Hepatocyte (in vitro differentiated cells): ENCODE measurements at regions not wholly inside any gene's neighbourhood (a gene's known extent, or its start where the extent isn't known, plus 50 kb on each side); places are given as distances from the start of the nearest gene placed in this dataset.

ENCODE experiments used
- CTCF ChIP-seq: fragments of 200-600 bp; sonication (generic); IDR thresholded peaks from 2 replicates; pipeline ENCODE4 v1.5.1; 2016; ENCODE audit warnings: antibody characterized with exemption, mild to moderate bottlenecking; ENCODE audit not compliant: poor library complexity
- EZH2phosphoT487 ChIP-seq: fragments of 200-600 bp; sonication (generic); IDR thresholded peaks from one replicate; pipeline ENCODE4 v1.6.1; 2018; ENCODE audit warnings: antibody characterized with exemption, mild to moderate bottlenecking, low read depth, moderate library complexity; ENCODE audit not compliant: unreplicated experiment, severe bottlenecking

DNA sequence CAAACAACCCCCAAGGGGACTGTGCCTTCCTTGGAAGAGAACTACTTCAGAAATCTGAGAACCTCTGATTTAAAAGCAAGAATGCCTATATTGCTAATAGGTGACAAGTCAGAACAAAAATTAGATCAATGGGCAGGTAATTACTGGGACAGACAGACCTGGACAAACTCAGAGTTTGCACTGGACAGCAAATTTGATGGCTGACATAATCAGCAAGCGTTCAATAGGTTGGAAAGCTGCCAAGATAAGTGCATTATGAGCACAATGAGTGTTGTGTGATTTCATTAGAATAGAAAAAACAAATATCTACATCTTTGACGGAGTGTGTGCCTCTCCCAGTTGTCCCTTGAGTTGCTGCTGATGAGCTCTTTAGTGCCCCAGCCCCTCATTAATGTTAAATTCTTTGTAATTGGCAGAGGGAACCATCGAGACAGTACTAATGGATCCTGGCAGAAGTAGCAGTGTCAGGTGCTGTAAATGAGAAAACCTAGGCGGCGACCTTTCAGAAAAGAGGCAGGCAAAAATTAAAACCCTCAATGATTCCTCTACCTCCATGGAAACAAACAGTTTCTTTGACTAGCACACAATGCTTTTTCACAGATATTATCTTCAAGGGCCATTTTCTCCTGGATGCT, 116.5 kb upstream of the COL21A1 start:
- TF ChIP-seq CTCF (no peak), EZH2phosphoT487 (no peak)
